Keratinocyte (primary cell): ENCODE measurements at regions not wholly inside any gene's neighbourhood (a gene's known extent, or its start where the extent isn't known, plus 50 kb on each side); places are given as distances from the start of the nearest gene placed in this dataset.

ENCODE experiments used
- DNase-seq: peaks from one replicate; pipeline ENCODE4 v3.0.0-alpha.2; 2011; ENCODE audit warnings: low read depth, missing footprints, low spot score
- FAIRE-seq: peaks from 2 replicates; lab custom pipeline; 2011; peaks lifted over from hg19 to GRCh38; lab: Jason Lieb, UNC
- H2AFZ ChIP-seq: 2 replicates; pipeline ENCODE4 v1.6.0; 2012; ENCODE audit warnings: low read length, control low read depth, inconsistent platforms; ENCODE audit not compliant: control insufficient read depth
- H3K27ac ChIP-seq: 2 replicates; pipeline ENCODE4 v1.5.1; 2011; ENCODE audit warnings: low read length; ENCODE audit not compliant: control insufficient read depth, insufficient read depth
- H3K27me3 ChIP-seq: 3 replicates; pipeline ENCODE4 v1.6.0; 2011; ENCODE audit warnings: low read length; ENCODE audit not compliant: control insufficient read depth, insufficient read depth; ENCODE audit errors: extremely low read depth
- H3K36me3 ChIP-seq, 2 experiments: 2 replicates in 1 of 2; 3 replicates in 1 of 2; pipeline ENCODE4 v1.5.1; 2011; ENCODE audit warnings: low read length in 2 of 2, mild to moderate bottlenecking in 1 of 2; ENCODE audit not compliant: control insufficient read depth in 2 of 2, insufficient read depth in 2 of 2; ENCODE audit errors: extremely low read depth in 1 of 2
- H3K4me1 ChIP-seq: 3 replicates; pipeline ENCODE4 v1.5.1; 2011; ENCODE audit warnings: low read length; ENCODE audit not compliant: control insufficient read depth, insufficient read depth; ENCODE audit errors: extremely low read depth
- H3K4me2 ChIP-seq: 3 replicates; pipeline ENCODE4 v1.6.0; 2011; ENCODE audit warnings: low read depth, low read length; ENCODE audit not compliant: control insufficient read depth, insufficient read depth; ENCODE audit errors: extremely low read depth
- H3K4me3 ChIP-seq, 3 experiments: fragments of 200-600 bp in 1 of 3; sonication (generic) in 1 of 3; 2 replicates in 2 of 3; 3 replicates in 1 of 3; pipeline ENCODE4 v1.5.1; 2011 to 2016; ENCODE audit warnings: low read length in 3 of 3, mild to moderate bottlenecking in 3 of 3, control low read depth in 2 of 3, inconsistent platforms in 1 of 3, low read depth in 1 of 3, mixed read lengths in 1 of 3, mixed run types in 1 of 3, moderate library complexity in 1 of 3; ENCODE audit not compliant: control insufficient read depth in 2 of 3, insufficient read depth in 2 of 3; ENCODE audit errors: extremely low read depth in 1 of 3
- H3K79me2 ChIP-seq: 2 replicates; pipeline ENCODE4 v1.6.0; 2012; ENCODE audit warnings: low read length; ENCODE audit not compliant: control insufficient read depth, insufficient read depth
- H3K9ac ChIP-seq: 3 replicates; pipeline ENCODE4 v1.6.0; 2011; ENCODE audit warnings: low read length; ENCODE audit not compliant: control insufficient read depth, insufficient read depth; ENCODE audit errors: extremely low read depth
- H3K9me1 ChIP-seq: 3 replicates; pipeline ENCODE4 v1.6.0; 2011; ENCODE audit warnings: low read length; ENCODE audit not compliant: control insufficient read depth, insufficient read depth; ENCODE audit errors: extremely low read depth
- H3K9me3 ChIP-seq: 2 replicates; pipeline ENCODE4 v1.5.1; 2012; ENCODE audit warnings: low read depth, low read length; ENCODE audit not compliant: control insufficient read depth
- H4K20me1 ChIP-seq: 3 replicates; pipeline ENCODE4 v1.6.0; 2011; ENCODE audit warnings: low read length; ENCODE audit not compliant: control insufficient read depth, insufficient read depth; ENCODE audit errors: extremely low read depth
- CTCF ChIP-seq, 3 experiments: IDR thresholded peaks in 1 of 3; conservative IDR thresholded peaks in 1 of 3; optimal IDR thresholded peaks in 1 of 3; 2 replicates in 2 of 3; 3 replicates in 1 of 3; pipeline versions ENCODE3 to v1.5.1; 2011; ENCODE audit warnings: low read length in 3 of 3, mild to moderate bottlenecking in 3 of 3, moderate library complexity in 2 of 3, control low read depth in 1 of 3, inconsistent platforms in 1 of 3; ENCODE audit not compliant: insufficient read depth in 2 of 3; ENCODE audit errors: extremely low read depth in 1 of 3
- EZH2 ChIP-seq: IDR thresholded peaks from one replicate; pipeline ENCODE4 v1.6.1; 2012; ENCODE audit warnings: inconsistent platforms, mild to moderate bottlenecking, low read length, moderate library complexity
- dilution Hi-C: fragments of 300-500 bp; cut with MboI; formaldehyde crosslinking; loops from one replicate; pipeline ENCODE4 v1.7.0; 2020; ENCODE audit warnings: low sequenced_read_pairs; ENCODE audit not compliant: extremely low pct_ligation_motif_present

- TF ChIP-seq CTCF (optimal IDR thresholded peaks at IDR 0.05 in 1 of 3, IDR thresholded peaks at IDR 0.05 in 1 of 3, conservative IDR thresholded peaks at IDR 0.05 in 1 of 3; ENCODE audit: extremely low read depth in 1 of 3, insufficient read depth in 2 of 3, low read length in 3 of 3), result no peak
- no peak for TF ChIP-seq EZH2
- DNase-seq (no peak), FAIRE-seq (no peak)
- Histone ChIP-seq H3K27me3 (no peaks in the 10 kb centered on the region), H3K27ac (no peak overlapping the region), H3K79me2 (no peaks in the 10 kb centered on the region), H2AFZ (no peak overlapping the region), H4K20me1 (no peaks in the 10 kb centered on the region), H3K9me1 (no peaks in the 10 kb centered on the region), H3K4me3 (no peak overlapping the region), H3K36me3 (no peaks in the 10 kb centered on the region), H3K9me3 (no peaks in the 10 kb centered on the region), H3K9ac (no peak overlapping the region), H3K4me2 (no peak overlapping the region), H3K4me1 (no peaks in the 10 kb centered on the region)
- dilution Hi-C loops, result no loop called here
Measured at GRCh38 chr18:60267391-60268058, 105.0 kb downstream of the MC4R start.

- H3K27me3 ChIP-seq, result no peaks in the 10 kb centered on the region
- no peak overlapping the region for H3K27ac ChIP-seq
- H2AFZ ChIP-seq, result no peak overlapping the region
- no peak overlapping the region for H3K4me2 ChIP-seq
- no peak for TF ChIP-seq CTCF (optimal IDR thresholded peaks at IDR 0.05 in 1 of 3, IDR thresholded peaks at IDR 0.05 in 1 of 3, conservative IDR thresholded peaks at IDR 0.05 in 1 of 3; ENCODE audit: extremely low read depth in 1 of 3, insufficient read depth in 2 of 3, low read length in 3 of 3)
- H3K9ac ChIP-seq, result no peak overlapping the region
- no peaks in the 10 kb centered on the region for H4K20me1 ChIP-seq
- no peaks in the 10 kb centered on the region for H3K4me1 ChIP-seq
- H3K79me2 ChIP-seq, result no peaks in the 10 kb centered on the region
- no peak for FAIRE-seq
- H3K9me3 ChIP-seq, result no peaks in the 10 kb centered on the region
- no peak for DNase-seq
- dilution Hi-C loops, result no loop called here
- H3K36me3 ChIP-seq, result no peaks in the 10 kb centered on the region
- H3K9me1 ChIP-seq, result no peaks in the 10 kb centered on the region
- no peak overlapping the region for H3K4me3 ChIP-seq
Measured at GRCh38 chr18:60266558-60266957, 106.0 kb downstream of the MC4R start.
